OCI-LY3 (cell line): ENCODE measurements at regions not wholly inside any gene's neighbourhood (a gene's known extent, or its start where the extent isn't known, plus 50 kb on each side); places are given as distances from the start of the nearest gene placed in this dataset.

Experiments
- H2AFZ ChIP-seq: fragments of 200-600, 300-600 bp; shearing (Covaris generic); 2 replicates; pipeline ENCODE4 v1.6.0; 2014; ENCODE audit warnings: antibody characterized with exemption, low read depth, low read length
- H3K27ac ChIP-seq: fragments of 200-600, 300-600 bp; sonication (generic); 2 replicates; pipeline ENCODE4 v1.5.1; 2014; ENCODE audit warnings: mild to moderate bottlenecking, low read length, moderate library complexity, mixed read lengths
- H3K27me3 ChIP-seq: fragments of 200-600, 300-600 bp; sonication (generic); 2 replicates; pipeline ENCODE4 v1.6.1; 2014; ENCODE audit warnings: low read depth, low read length, mixed read lengths
- H3K36me3 ChIP-seq: fragments of 200-600, 300-600 bp; sonication (generic); replicated peaks from 2 replicates; pipeline ENCODE3; 2014; ENCODE audit warnings: low read depth, low read length, mixed read lengths
- H3K4me1 ChIP-seq: fragments of 300-600, 200-600 bp; sonication (generic); 2 replicates; pipeline ENCODE4 v1.6.1; 2014; ENCODE audit warnings: low read length, mixed read lengths
- H3K4me2 ChIP-seq: fragments of 200-600, 300-600 bp; sonication (generic); 2 replicates; pipeline ENCODE4 v1.6.1; 2014; ENCODE audit warnings: low read length, mixed read lengths
- H3K4me3 ChIP-seq: fragments of 300-600, 200-600 bp; sonication (generic); 2 replicates; pipeline ENCODE4 v1.5.1; 2014; ENCODE audit warnings: antibody characterized with exemption, mild to moderate bottlenecking, low read length, moderate library complexity
- H3K79me2 ChIP-seq: fragments of 300-600, 200-600 bp; shearing (Covaris generic); 2 replicates; pipeline ENCODE4 v1.6.1; 2014; ENCODE audit warnings: mild to moderate bottlenecking, low read length, mixed read lengths
- H3K9ac ChIP-seq: fragments of 300-600, 200-600 bp; shearing (Covaris generic); 2 replicates; pipeline ENCODE4 v1.6.0; 2014; ENCODE audit warnings: mild to moderate bottlenecking, low read length, moderate library complexity
- H3K9me3 ChIP-seq: fragments of 200-600, 300-600 bp; shearing (Covaris generic); 2 replicates; pipeline ENCODE4 v1.6.1; 2014; ENCODE audit warnings: low read length, mixed read lengths; ENCODE audit not compliant: insufficient read depth
- H4K20me1 ChIP-seq: fragments of 200-600, 300-600 bp; sonication (generic); 2 replicates; pipeline ENCODE4 v1.6.1; 2016; ENCODE audit warnings: low read length, mixed read lengths; ENCODE audit not compliant: insufficient read depth
- CTCF ChIP-seq: fragments of 200-600, 300-600 bp; sonication (generic); IDR thresholded peaks from 2 replicates; pipeline ENCODE4 v1.5.1; 2014; ENCODE audit warnings: antibody characterized with exemption, low read length, low read depth
- EZH2phosphoT487 ChIP-seq: fragments of 200-600 bp; shearing (Covaris generic); IDR thresholded peaks from 2 replicates; pipeline ENCODE4 v1.6.1; 2018; ENCODE audit warnings: antibody characterized with exemption, mixed run types, low read depth

- no peaks in the 10 kb centered on the region for H3K79me2 ChIP-seq
- H3K9me3 ChIP-seq, result no peaks in the 10 kb centered on the region
- no peak for TF ChIP-seq EZH2phosphoT487
- H3K4me2 ChIP-seq, result no peak overlapping the region
- no peak overlapping the region for H3K9ac ChIP-seq
- no peak overlapping the region for H2AFZ ChIP-seq
- no peaks in the 10 kb centered on the region for H3K4me1 ChIP-seq
- no peaks in the 10 kb centered on the region for H3K36me3 ChIP-seq
- H3K27me3 ChIP-seq, result no peaks in the 10 kb centered on the region
- H4K20me1 ChIP-seq, result no peaks in the 10 kb centered on the region
- no peak overlapping the region for H3K27ac ChIP-seq
- H3K4me3 ChIP-seq, result no peak overlapping the region
These were observed 317.8 kb downstream of the TEX29 start for GRCh38 chr13:111638233-111638632.

GRCh38 chr13:111639196-111639705 lies 318.8 kb downstream of the TEX29 start:
- no peaks in the 10 kb centered on the region for H3K79me2 ChIP-seq
- H3K9ac ChIP-seq, result no peak overlapping the region
- no peaks in the 10 kb centered on the region for H3K27me3 ChIP-seq
- no peaks in the 10 kb centered on the region for H3K4me1 ChIP-seq
- H3K27ac ChIP-seq, result no peak overlapping the region
- H3K9me3 ChIP-seq, result no peaks in the 10 kb centered on the region
- TF ChIP-seq EZH2phosphoT487, result no peak
- no peak for TF ChIP-seq CTCF
- H2AFZ ChIP-seq, result no peak overlapping the region
- H3K36me3 ChIP-seq, result no peaks in the 10 kb centered on the region
- no peak overlapping the region for H3K4me2 ChIP-seq
- no peak overlapping the region for H3K4me3 ChIP-seq
- H4K20me1 ChIP-seq, result no peaks in the 10 kb centered on the region

GRCh38 chr13:111640006-111640405 lies 319.6 kb downstream of the TEX29 start:
- no peaks in the 10 kb centered on the region for H3K9me3 ChIP-seq
- H2AFZ ChIP-seq, result no peak overlapping the region
- no peak overlapping the region for H3K4me3 ChIP-seq
- H4K20me1 ChIP-seq, result no peaks in the 10 kb centered on the region
- H3K9ac ChIP-seq, result no peak overlapping the region
- TF ChIP-seq EZH2phosphoT487, result no peak
- TF ChIP-seq CTCF, result no peak
- no peak overlapping the region for H3K4me2 ChIP-seq
- H3K4me1 ChIP-seq, result no peaks in the 10 kb centered on the region
- H3K27ac ChIP-seq, result no peak overlapping the region
- H3K27me3 ChIP-seq, result no peaks in the 10 kb centered on the region
- no peaks in the 10 kb centered on the region for H3K79me2 ChIP-seq
- no peaks in the 10 kb centered on the region for H3K36me3 ChIP-seq

- Histone ChIP-seq H3K27me3 (no peaks in the 10 kb centered on the region), H3K9ac (no peak overlapping the region), H3K4me3 (no peak overlapping the region), H3K4me1 (no peaks in the 10 kb centered on the region), H3K36me3 (no peaks in the 10 kb centered on the region), H4K20me1 (no peaks in the 10 kb centered on the region), H3K9me3 (no peaks in the 10 kb centered on the region), H3K79me2 (no peaks in the 10 kb centered on the region), H2AFZ (no peak overlapping the region), H3K4me2 (no peak overlapping the region), H3K27ac (no peak overlapping the region)
- TF ChIP-seq CTCF (no peak), EZH2phosphoT487 (no peak)
These were observed 320.0 kb downstream of the TEX29 start for GRCh38 chr13:111640476-111640875.
